ENCODE measurements at regions not wholly inside any gene's neighbourhood (a gene's known extent, or its start where the extent isn't known, plus 50 kb on each side); places are given as distances from the start of the nearest gene placed in this dataset.

GRCh38 chr7:156139112-156139511 is 326.8 kb upstream of the SHH start:
- DNase-seq (ENCODE audit: low spot score): no peak
- FAIRE-seq: no peak

GRCh38 chr7:156131881-156132280 is 319.6 kb upstream of the SHH start:
- no peak for FAIRE-seq
- no peak for DNase-seq (ENCODE audit: low spot score)

- FAIRE-seq (no peak), DNase-seq (ENCODE audit: low spot score) (no peak)
These were observed 317.3 kb upstream of the SHH start for GRCh38 chr7:156129522-156129921.

GRCh38 chr7:156128496-156128895 is 316.2 kb upstream of the SHH start:
- DNase-seq (ENCODE audit: low spot score) (no peak), FAIRE-seq (no peak)

- no peak for DNase-seq (ENCODE audit: low spot score)
- FAIRE-seq: no peak
These were observed 315.2 kb upstream of the SHH start for GRCh38 chr7:156127166-156128134.

- DNase-seq (ENCODE audit: low spot score): no peak
- FAIRE-seq: no peak
These were observed 313.8 kb upstream of the SHH start for GRCh38 chr7:156125841-156126730.

GRCh38 chr7:156124356-156124755 is 312.1 kb upstream of the SHH start:
- DNase-seq (ENCODE audit: low spot score): no peak

GRCh38 chr7:156123362-156123761 is 311.1 kb upstream of the SHH start:
- FAIRE-seq (no peak), DNase-seq (ENCODE audit: low spot score) (no peak)

More at GRCh38 chr7:156124356-156124755, 312.1 kb upstream of the SHH start:
- no peak for FAIRE-seq

GRCh38 chr7:156122752-156123354 is 310.6 kb upstream of the SHH start:
- FAIRE-seq (no peak), DNase-seq (ENCODE audit: low spot score) (no peak)

- FAIRE-seq: no peak
- no peak for DNase-seq (ENCODE audit: low spot score)
These were observed 309.7 kb upstream of the SHH start for GRCh38 chr7:156121956-156122355.

GRCh38 chr7:156121434-156121833 is 309.2 kb upstream of the SHH start:
- no peak for FAIRE-seq

GRCh38 chr7:156120552-156120951 is 308.3 kb upstream of the SHH start:
- no peak for FAIRE-seq

More at GRCh38 chr7:156121434-156121833, 309.2 kb upstream of the SHH start:
- DNase-seq (ENCODE audit: low spot score): no peak

GRCh38 chr7:156119771-156120170 is 307.5 kb upstream of the SHH start:
- DNase-seq (ENCODE audit: low spot score) (no peak), FAIRE-seq (no peak)

More at GRCh38 chr7:156120552-156120951, 308.3 kb upstream of the SHH start:
- DNase-seq (ENCODE audit: low spot score): no peak

GRCh38 chr7:156118248-156118645 is 306.0 kb upstream of the SHH start:
- DNase-seq (ENCODE audit: low spot score) (no peak), FAIRE-seq (no peak)

- FAIRE-seq: no peak
- DNase-seq (ENCODE audit: low spot score): no peak
These were observed 305.4 kb upstream of the SHH start for GRCh38 chr7:156117542-156118247.

- DNase-seq (ENCODE audit: low spot score) (no peak), FAIRE-seq (no peak)
These were observed 304.4 kb upstream of the SHH start for GRCh38 chr7:156116514-156117215.

GRCh38 chr7:156115582-156115981 is 303.3 kb upstream of the SHH start:
- DNase-seq (ENCODE audit: low spot score) (no peak), FAIRE-seq (no peak)

- DNase-seq (ENCODE audit: low spot score): no peak
- FAIRE-seq: no peak
These were observed 301.5 kb upstream of the SHH start for GRCh38 chr7:156113731-156114130.

GRCh38 chr7:156109988-156110387 is 297.7 kb upstream of the SHH start:
- FAIRE-seq: no peak
- DNase-seq (ENCODE audit: low spot score): no peak

- DNase-seq (ENCODE audit: low spot score) (no peak), FAIRE-seq (no peak)
These were observed 296.8 kb upstream of the SHH start for GRCh38 chr7:156109076-156109475.

Data from RCC 7860 (cell line).